ENCODE measurements at regions not wholly inside any gene's neighbourhood (a gene's known extent, or its start where the extent isn't known, plus 50 kb on each side); places are given as distances from the start of the nearest gene placed in this dataset.
A peak's percentile ranks its signal among the peaks of the same experiment; 100 is the strongest.

DNA sequence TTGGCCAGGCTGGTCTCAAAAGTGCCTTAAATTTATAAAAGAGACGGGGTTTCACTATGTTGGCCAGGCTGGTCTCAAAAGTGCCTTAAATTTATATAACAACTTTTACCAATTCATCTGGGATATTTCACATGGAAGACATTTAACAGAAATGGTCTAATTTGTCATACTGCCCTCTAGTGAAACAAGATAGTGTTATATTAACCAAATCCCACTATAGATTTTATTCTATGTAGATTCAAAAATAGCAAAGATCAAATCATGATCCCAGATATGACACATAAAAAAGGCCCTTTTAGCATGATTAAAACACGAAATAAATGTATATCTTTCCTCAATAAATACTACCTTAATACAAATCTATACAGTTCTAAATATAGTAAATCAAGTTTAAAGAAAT is 102.8 kb upstream of the TFAP2D start:
- H3K27ac Mint-ChIP-seq (ENCODE audit: unreplicated experiment) = no peak overlapping the region
- TF ChIP-seq CTCF (IDR thresholded peaks at IDR 0.05) = peak; percentile 45
- H3K27me3 Mint-ChIP-seq (ENCODE audit: unreplicated experiment) = peaks cover 36% of the 10 kb centered on the region
- DNase-seq (ENCODE audit: extremely low spot score, unreplicated experiment) = no peak
- no peaks in the 10 kb centered on the region for H3K4me1 Mint-ChIP-seq (ENCODE audit: unreplicated experiment)
- no peaks in the 10 kb centered on the region for H3K9me3 Mint-ChIP-seq (ENCODE audit: unreplicated experiment)
- no peak overlapping the region for H3K4me3 Mint-ChIP-seq (ENCODE audit: unreplicated experiment)
- no peaks in the 10 kb centered on the region for H3K36me3 Mint-ChIP-seq (ENCODE audit: unreplicated experiment)

DNA sequence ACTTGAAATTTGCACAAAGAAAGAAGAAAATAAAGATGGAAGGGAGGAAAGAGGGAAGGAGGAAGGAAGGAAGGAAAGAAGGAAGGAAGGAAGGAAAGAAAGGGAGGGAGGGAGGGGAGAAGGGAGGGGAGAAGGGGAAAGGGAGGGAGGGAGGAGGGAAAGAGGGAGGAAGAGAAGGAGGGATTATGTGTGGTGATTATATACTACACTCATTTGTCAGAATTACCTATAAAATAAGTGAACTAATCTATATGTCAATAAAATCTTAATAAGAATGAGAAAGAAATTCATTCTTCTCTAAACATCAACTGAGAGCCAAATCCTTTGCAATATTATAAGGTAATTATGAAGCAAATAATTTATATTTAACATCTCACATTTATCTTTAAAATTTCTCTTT is 77.9 kb upstream of the TFAP2D start:
- Mint-ChIP-seq H3K4me1 (ENCODE audit: unreplicated experiment) (no peaks in the 10 kb centered on the region), H3K27me3 (ENCODE audit: unreplicated experiment) (peaks cover 3% of the 10 kb centered on the region), H3K27ac (ENCODE audit: unreplicated experiment) (no peak overlapping the region), H3K9me3 (ENCODE audit: unreplicated experiment) (no peaks in the 10 kb centered on the region), H3K4me3 (ENCODE audit: unreplicated experiment) (no peak overlapping the region), H3K36me3 (ENCODE audit: unreplicated experiment) (no peaks in the 10 kb centered on the region)
- no peak for TF ChIP-seq CTCF (IDR thresholded peaks at IDR 0.05)
- no peak for DNase-seq (ENCODE audit: extremely low spot score, unreplicated experiment)

- H3K4me3 Mint-ChIP-seq (ENCODE audit: unreplicated experiment) = no peak overlapping the region
- no peaks in the 10 kb centered on the region for H3K36me3 Mint-ChIP-seq (ENCODE audit: unreplicated experiment)
- H3K27me3 Mint-ChIP-seq (ENCODE audit: unreplicated experiment) = peaks cover 3% of the 10 kb centered on the region
- H3K4me1 Mint-ChIP-seq (ENCODE audit: unreplicated experiment) = no peaks in the 10 kb centered on the region
- no peak for DNase-seq (ENCODE audit: extremely low spot score, unreplicated experiment)
- no peaks in the 10 kb centered on the region for H3K9me3 Mint-ChIP-seq (ENCODE audit: unreplicated experiment)
- no peak for TF ChIP-seq CTCF (IDR thresholded peaks at IDR 0.05)
- no peak overlapping the region for H3K27ac Mint-ChIP-seq (ENCODE audit: unreplicated experiment)
These were observed 76.1 kb upstream of the TFAP2D start for GRCh38 chr6:50637267-50637666.

DNA sequence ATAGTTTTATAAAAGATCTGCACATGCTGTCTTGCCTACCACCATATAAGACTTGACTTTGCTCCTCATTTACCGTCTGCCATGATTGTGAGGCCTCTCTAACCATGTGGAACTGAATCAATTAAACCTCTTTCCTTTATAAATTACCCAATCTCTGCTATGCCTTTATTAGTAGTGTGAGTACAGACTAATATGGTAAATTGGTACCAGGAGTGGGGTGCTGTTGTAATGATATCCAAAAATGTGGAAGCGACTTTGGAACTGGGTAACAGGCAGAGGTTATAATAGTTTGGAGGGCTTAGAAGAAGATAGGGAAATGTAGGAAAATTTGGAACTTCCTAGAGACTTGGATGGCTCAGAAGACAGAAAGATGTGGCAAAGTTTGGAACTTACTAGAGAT is 64.2 kb upstream of the TFAP2D start:
- DNase-seq (ENCODE audit: extremely low spot score, unreplicated experiment) = no peak
- Mint-ChIP-seq H3K4me3 (ENCODE audit: unreplicated experiment) (no peak overlapping the region), H3K27ac (ENCODE audit: unreplicated experiment) (no peak overlapping the region), H3K27me3 (ENCODE audit: unreplicated experiment) (no peaks in the 10 kb centered on the region), H3K4me1 (ENCODE audit: unreplicated experiment) (no peaks in the 10 kb centered on the region), H3K9me3 (ENCODE audit: unreplicated experiment) (peaks cover 21% of the 10 kb centered on the region), H3K36me3 (ENCODE audit: unreplicated experiment) (no peaks in the 10 kb centered on the region)
- TF ChIP-seq CTCF (IDR thresholded peaks at IDR 0.05) = no peak

DNA sequence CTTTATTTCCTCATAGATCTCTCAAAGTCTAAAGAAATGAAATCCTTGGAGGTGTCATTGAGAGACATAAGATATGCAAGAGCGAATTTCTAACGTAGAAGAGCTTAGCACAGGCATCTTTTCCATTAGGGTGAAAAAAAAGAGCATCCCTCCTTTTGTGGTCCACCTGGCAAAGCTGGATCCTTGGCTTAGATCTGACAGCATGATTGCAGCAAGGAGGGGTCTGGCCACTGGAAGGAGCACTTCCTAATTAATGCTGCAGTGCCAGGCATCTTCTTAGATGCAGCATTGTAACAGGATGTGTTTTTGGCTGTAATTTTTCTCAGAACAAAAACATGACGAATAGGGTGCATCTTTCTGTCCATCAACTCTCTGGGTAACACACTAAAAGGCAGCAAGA is 60.1 kb upstream of the TFAP2D start:
- TF ChIP-seq CTCF (IDR thresholded peaks at IDR 0.05) = no peak

More for the DNA sequence above, 60.1 kb upstream of the TFAP2D start:
- no peaks in the 10 kb centered on the region for H3K36me3 Mint-ChIP-seq (ENCODE audit: unreplicated experiment)
- H3K27me3 Mint-ChIP-seq (ENCODE audit: unreplicated experiment) = peaks cover 4% of the 10 kb centered on the region
- DNase-seq (ENCODE audit: extremely low spot score, unreplicated experiment) = no peak
- peaks cover 14% of the 10 kb centered on the region for H3K9me3 Mint-ChIP-seq (ENCODE audit: unreplicated experiment)
- H3K4me1 Mint-ChIP-seq (ENCODE audit: unreplicated experiment) = peaks cover 2% of the 10 kb centered on the region
- no peak overlapping the region for H3K27ac Mint-ChIP-seq (ENCODE audit: unreplicated experiment)
- no peak overlapping the region for H3K4me3 Mint-ChIP-seq (ENCODE audit: unreplicated experiment)
